ENCODE measurements at regions not wholly inside any gene's neighbourhood (a gene's known extent, or its start where the extent isn't known, plus 50 kb on each side); places are given as distances from the start of the nearest gene placed in this dataset.

DNA sequence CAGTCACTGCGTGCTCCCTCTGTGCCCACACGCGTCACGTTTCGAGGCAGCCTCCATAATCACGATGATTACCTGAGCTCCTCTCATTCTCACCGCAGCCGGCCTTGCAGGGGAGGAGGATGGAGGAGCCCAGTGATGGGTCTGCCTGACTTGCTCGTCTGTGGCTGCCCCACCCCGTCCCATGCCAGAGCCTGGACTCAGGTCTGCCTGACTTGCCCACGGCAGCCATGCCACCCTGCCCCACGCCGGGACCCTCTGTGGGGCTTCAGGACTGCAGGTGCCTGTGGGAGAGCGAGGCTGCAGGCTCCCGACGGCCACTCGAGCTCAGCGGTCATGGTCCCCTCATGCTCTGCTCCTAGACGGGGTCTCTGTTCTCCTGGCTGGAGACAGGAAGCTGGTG lies 1025.1 kb downstream of the BRD1 start:
- H3K9me3 ChIP-seq (ENCODE audit: low read depth, low read length) = no peaks in the 10 kb centered on the region
- H3K36me3 ChIP-seq (ENCODE audit: insufficient read depth, low read length) = no peaks in the 10 kb centered on the region
- no peak for TF ChIP-seq EZH2 (IDR thresholded peaks at IDR 0.05)
- no peak for TF ChIP-seq FOXP2 (optimal IDR thresholded peaks at IDR 0.05; ENCODE audit: control extremely low read depth, extremely low read length, insufficient read depth)
- no peak for TF ChIP-seq POLR2AphosphoS5 (IDR thresholded peaks at IDR 0.05; ENCODE audit: borderline replicate concordance, low read depth, low read length)
- no peak for DNase-seq (ENCODE audit: low read depth, low spot score)
- H3K4me3 ChIP-seq = no peak overlapping the region
- no peak overlapping the region for H3K9ac ChIP-seq (ENCODE audit: insufficient read length)
- no peak overlapping the region for H3K27ac ChIP-seq

DNA sequence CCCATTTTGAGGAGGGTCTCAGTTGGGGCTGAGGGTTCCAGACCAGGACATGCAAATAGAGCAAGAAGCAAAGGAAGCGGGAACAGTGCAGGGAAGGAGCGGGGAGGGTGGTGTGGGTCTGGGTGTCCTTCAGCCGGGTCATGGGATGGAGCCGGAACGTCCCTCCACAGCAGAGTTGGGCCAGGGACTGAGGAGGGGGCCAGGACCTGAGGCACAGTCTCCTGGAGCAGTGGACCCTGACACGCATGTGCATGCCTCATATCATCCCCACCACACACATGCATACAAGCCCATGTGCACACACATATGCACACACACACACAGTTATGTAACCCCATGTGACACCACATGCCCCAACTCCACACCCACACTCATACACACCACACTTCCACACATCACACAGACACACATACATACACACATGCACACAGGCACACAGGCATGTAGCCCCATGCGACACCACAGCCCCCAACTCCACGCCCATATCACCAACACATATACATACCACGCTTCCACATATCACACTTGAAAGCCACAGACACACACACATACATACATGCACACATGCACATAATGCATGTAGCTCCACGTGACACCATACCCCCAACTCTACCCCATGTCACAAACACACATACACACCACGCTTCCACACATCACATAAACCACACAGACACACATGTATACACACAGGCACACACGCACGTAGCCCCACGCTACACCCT lies 1026.6 kb downstream of the BRD1 start:
- Histone ChIP-seq H3K4me3 (no peak overlapping the region), H3K27ac (no peak overlapping the region), H3K9ac (ENCODE audit: insufficient read length) (no peak overlapping the region), H3K9me3 (ENCODE audit: low read depth, low read length) (no peaks in the 10 kb centered on the region), H3K36me3 (ENCODE audit: insufficient read depth, low read length) (no peaks in the 10 kb centered on the region)
- no peak for TF ChIP-seq EZH2 (IDR thresholded peaks at IDR 0.05)
- TF ChIP-seq POLR2AphosphoS5 (IDR thresholded peaks at IDR 0.05; ENCODE audit: borderline replicate concordance, low read depth, low read length) = no peak
- TF ChIP-seq FOXP2 (optimal IDR thresholded peaks at IDR 0.05; ENCODE audit: control extremely low read depth, extremely low read length, insufficient read depth) = no peak
- DNase-seq (ENCODE audit: low read depth, low spot score) = no peak

DNA sequence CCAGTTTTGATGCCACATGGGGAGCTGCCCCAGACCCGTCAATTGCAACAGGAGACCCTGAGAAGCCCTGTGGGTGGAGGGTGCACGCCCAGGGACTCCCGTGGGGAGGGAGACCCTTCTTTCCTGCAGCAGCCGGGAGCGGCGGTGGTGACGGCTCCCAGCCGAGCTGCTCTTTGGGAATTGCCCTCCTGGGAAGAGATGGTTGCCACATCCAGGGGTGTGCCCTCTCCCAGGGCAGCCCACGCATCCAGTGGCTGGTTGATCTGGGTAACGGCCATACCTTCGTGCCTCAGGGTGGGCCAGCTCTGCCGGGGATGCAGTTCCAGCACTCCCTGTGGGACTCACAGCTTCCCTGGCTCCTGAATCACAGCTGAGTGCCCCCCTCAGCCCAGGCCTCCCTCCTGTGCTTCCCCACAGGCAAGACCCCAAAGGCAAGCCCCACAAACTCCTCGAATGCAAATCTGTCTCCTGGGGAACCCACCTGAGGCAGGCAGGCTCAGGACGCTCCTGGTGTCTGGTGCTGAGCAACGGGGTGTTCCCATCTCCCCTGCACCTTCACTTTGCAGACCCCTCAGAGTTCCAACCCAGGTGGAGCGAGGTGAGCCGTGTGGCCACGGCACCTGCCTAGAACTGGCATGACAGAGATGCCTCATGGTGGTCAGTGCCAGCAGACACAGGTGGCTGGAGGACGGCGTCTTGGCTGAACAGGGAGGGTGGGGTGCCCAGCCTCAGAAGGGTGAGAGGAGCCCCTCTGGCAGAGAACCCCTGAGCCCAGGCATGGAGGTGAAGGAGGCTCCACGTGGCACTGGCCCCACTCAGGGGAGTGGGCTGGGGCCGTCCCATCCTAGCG lies 1027.4 kb downstream of the BRD1 start:
- Histone ChIP-seq H3K36me3 (ENCODE audit: insufficient read depth, low read length) (no peaks in the 10 kb centered on the region), H3K9me3 (ENCODE audit: low read depth, low read length) (no peaks in the 10 kb centered on the region), H3K4me3 (no peak overlapping the region), H3K27ac (no peak overlapping the region), H3K9ac (ENCODE audit: insufficient read length) (no peak overlapping the region)
- no peak for DNase-seq (ENCODE audit: low read depth, low spot score)
- TF ChIP-seq FOXP2 (optimal IDR thresholded peaks at IDR 0.05; ENCODE audit: control extremely low read depth, extremely low read length, insufficient read depth) = no peak
- TF ChIP-seq EZH2 (IDR thresholded peaks at IDR 0.05) = no peak
- TF ChIP-seq POLR2AphosphoS5 (IDR thresholded peaks at IDR 0.05; ENCODE audit: borderline replicate concordance, low read depth, low read length) = no peak

DNA sequence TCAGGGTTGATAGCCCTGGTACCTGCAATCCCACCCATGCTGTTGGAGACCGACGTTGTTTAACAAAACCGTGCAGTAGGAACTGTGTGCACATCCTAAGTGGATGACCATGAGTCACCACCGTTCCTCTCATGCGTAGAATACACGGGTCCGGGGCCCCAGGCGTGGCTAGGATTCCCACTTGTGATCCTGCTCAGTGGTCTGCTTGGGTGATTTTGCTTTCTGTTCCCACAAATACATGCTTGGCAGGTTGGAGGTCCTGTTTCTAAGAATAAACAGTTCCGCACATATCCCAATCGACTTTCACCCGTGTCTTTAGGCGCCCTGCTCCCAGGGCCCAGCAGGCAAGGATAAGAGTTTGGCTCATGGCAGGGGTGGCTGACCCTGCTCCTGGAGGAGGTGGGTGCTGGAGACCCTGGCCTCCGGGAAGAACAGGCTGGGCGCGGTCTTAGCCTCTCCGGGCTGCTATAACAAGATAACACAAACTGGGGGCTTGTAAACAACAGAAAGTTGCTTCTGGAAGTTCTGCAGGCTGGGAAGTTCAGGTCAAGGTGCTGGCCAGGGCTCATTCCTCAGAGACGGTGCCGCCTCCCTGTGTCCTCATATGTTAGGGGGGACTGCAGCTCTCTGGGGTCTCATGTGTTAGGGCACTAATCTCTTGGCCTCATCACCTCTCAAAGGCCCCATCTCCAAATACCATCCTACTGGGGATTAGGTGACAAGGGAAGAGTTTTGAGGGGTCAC lies 1028.3 kb downstream of the BRD1 start:
- H3K36me3 ChIP-seq (ENCODE audit: insufficient read depth, low read length) = no peaks in the 10 kb centered on the region
- H3K9me3 ChIP-seq (ENCODE audit: low read depth, low read length) = no peaks in the 10 kb centered on the region
- DNase-seq (ENCODE audit: low read depth, low spot score) = no peak
- H3K9ac ChIP-seq (ENCODE audit: insufficient read length) = no peak overlapping the region
- TF ChIP-seq FOXP2 (optimal IDR thresholded peaks at IDR 0.05; ENCODE audit: control extremely low read depth, extremely low read length, insufficient read depth) (no peak), EZH2 (IDR thresholded peaks at IDR 0.05) (no peak), POLR2AphosphoS5 (IDR thresholded peaks at IDR 0.05; ENCODE audit: borderline replicate concordance, low read depth, low read length) (no peak)
- H3K4me3 ChIP-seq = no peak overlapping the region
- H3K27ac ChIP-seq = no peak overlapping the region

DNA sequence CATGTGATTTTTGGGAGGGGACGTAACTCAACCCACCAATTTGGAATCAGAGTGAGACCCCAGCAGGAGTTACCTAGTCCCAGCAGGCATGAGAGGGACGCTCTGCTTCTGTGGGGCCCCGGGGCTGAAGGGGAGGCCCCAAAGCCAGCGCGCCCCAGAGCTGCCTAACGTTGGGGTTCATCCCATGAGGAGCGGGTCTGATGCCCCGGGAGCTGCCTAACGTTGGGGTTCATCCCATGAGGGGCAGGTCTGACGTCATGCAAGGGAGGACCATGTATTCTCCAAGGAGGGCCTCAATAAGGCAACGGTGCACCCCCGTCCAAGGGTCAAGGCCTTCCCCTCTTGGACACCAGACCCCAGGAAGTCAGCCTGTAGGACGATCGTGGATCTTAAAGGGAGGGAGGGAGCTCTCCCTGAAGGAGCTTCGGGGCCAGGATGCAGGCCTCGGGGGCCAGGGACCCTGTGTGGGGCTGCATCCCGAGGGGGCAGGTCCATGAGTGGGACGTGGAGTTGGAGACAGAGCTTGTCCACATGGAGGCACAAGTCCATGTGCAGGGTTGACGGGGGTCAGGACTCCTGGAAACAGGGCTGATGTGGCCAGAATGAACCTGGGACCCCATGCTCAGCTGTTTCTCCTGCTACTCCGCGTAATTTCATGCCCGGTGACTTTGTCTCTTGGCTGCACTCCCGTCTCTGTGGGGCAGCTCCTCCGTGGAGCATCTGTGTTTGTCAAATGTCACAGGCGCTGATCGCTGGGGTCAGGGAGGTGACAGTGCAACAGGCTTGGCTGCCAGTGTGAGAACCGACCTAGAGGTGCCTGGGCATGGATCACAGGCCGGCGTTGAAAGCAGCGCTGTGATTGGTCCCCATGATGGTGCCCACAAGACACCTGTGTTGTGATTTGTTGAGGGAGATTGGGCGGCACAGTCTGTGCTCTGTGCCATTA lies 1029.1 kb downstream of the BRD1 start:
- Histone ChIP-seq H3K9me3 (ENCODE audit: low read depth, low read length) (no peaks in the 10 kb centered on the region), H3K27ac (no peak overlapping the region), H3K4me3 (no peak overlapping the region), H3K9ac (ENCODE audit: insufficient read length) (no peak overlapping the region), H3K36me3 (ENCODE audit: insufficient read depth, low read length) (no peaks in the 10 kb centered on the region)
- DNase-seq (ENCODE audit: low read depth, low spot score) = no peak
- TF ChIP-seq EZH2 (IDR thresholded peaks at IDR 0.05) (no peak), POLR2AphosphoS5 (IDR thresholded peaks at IDR 0.05; ENCODE audit: borderline replicate concordance, low read depth, low read length) (no peak), FOXP2 (optimal IDR thresholded peaks at IDR 0.05; ENCODE audit: control extremely low read depth, extremely low read length, insufficient read depth) (no peak)

DNA sequence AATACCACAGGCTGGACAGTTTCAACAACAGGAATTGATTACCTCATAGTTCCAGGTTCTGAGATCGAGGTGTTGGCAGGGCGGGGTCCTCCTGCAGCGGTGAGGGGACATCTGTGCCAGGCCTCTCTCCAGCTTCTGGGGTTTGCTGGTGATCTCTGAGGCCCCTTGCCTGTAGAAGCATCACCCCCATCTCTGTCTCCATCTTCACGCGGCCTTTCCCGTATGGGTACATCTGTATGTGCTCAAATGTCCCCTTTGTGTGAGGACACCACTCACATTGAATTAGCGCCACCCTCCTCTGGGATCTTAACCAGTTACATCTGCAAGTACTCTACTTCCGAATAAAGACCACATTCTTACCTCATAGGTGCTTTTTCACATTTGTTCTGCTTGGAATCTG lies 1029.9 kb downstream of the BRD1 start:
- H3K36me3 ChIP-seq (ENCODE audit: insufficient read depth, low read length) = no peaks in the 10 kb centered on the region
- no peak for TF ChIP-seq POLR2AphosphoS5 (IDR thresholded peaks at IDR 0.05; ENCODE audit: borderline replicate concordance, low read depth, low read length)
- no peak for TF ChIP-seq EZH2 (IDR thresholded peaks at IDR 0.05)
- TF ChIP-seq FOXP2 (optimal IDR thresholded peaks at IDR 0.05; ENCODE audit: control extremely low read depth, extremely low read length, insufficient read depth) = no peak
- no peak overlapping the region for H3K9ac ChIP-seq (ENCODE audit: insufficient read length)
- DNase-seq (ENCODE audit: low read depth, low spot score) = no peak
- H3K9me3 ChIP-seq (ENCODE audit: low read depth, low read length) = no peaks in the 10 kb centered on the region
- no peak overlapping the region for H3K27ac ChIP-seq
- no peak overlapping the region for H3K4me3 ChIP-seq

DNA sequence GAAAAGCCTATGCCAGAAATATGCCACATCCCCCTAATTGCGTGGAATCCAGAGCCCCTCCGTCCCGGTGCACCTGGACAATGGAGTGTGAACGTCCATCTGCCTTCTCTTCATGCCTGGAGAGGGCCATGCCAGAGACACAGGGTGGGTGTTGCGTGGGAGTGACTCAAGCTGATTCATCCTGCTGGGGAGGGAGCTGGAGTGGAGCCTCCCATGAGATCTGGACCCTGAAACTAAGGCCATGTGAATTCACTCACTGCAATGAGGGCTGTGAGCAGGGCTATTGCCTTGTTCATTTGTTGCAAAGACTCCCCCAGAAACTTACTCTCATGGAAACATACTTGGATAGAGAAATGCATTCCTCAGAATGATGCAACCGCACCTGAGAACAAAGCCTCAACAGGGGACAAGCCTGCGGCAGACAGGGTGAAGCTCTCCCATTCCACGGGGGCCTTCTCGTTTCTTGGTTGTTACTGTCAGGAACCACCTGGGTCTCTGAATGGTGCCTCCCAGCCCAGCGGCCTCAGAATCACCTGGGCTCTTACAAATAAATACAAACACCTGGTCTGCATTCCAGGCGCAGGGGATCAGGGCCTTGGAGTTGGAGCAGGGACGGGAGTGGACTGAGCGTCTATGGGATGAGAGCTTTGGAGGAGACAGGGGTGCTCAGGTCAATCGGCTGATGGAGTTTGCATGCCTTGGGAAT lies 1031.2 kb downstream of the BRD1 start:
- Histone ChIP-seq H3K36me3 (ENCODE audit: insufficient read depth, low read length) (no peaks in the 10 kb centered on the region), H3K9ac (ENCODE audit: insufficient read length) (no peak overlapping the region), H3K9me3 (ENCODE audit: low read depth, low read length) (no peaks in the 10 kb centered on the region), H3K4me3 (no peak overlapping the region), H3K27ac (no peak overlapping the region)
- TF ChIP-seq EZH2 (IDR thresholded peaks at IDR 0.05) = no peak
- TF ChIP-seq POLR2AphosphoS5 (IDR thresholded peaks at IDR 0.05; ENCODE audit: borderline replicate concordance, low read depth, low read length) = no peak
- TF ChIP-seq FOXP2 (optimal IDR thresholded peaks at IDR 0.05; ENCODE audit: control extremely low read depth, extremely low read length, insufficient read depth) = no peak
- no peak for DNase-seq (ENCODE audit: low read depth, low spot score)
